T47D (cell line): ENCODE measurements at regions not wholly inside any gene's neighbourhood (a gene's known extent, or its start where the extent isn't known, plus 50 kb on each side); places are given as distances from the start of the nearest gene placed in this dataset.
A peak's percentile ranks its signal among the peaks of the same experiment; 100 is the strongest.

Source experiments
- DNase-seq, 2 experiments: peaks; one replicate each; pipeline versions ENCODE4 v3.0.0 to v3.0.0-alpha.2; 2011 to 2012; ENCODE audit warnings: low read depth in 1 of 2, low spot score in 1 of 2
- JUND ChIP-seq: IDR thresholded peaks from 2 replicates; pipeline ENCODE4 v1.6.1; 2012; ENCODE audit warnings: low read depth
- in situ Hi-C: cut with HindIII; loops from 2 replicates; pipeline ENCODE4 v1.10.0; 2016; ENCODE audit warnings: low sequenced_read_pairs, low pct_unique_long_range_greater_than_20kb

DNA sequence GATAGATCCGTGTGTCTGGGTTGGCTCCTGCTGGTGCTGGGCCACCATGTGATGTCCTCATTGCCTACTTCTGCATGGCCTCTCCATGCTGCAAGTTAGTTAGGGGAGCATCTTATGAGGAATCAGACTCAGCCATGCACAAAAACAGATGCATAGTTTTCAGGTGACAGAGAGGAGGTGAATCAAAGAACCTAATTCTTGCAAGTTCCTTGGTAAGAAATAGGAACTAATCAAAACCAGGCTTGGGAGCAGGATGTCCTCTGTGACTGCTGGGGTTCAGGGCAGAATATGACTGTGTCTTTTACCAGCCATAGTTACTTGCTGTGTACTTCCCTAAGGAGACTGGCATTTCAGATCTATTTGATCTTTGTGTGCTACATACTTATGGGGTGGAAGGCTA is 61.6 kb downstream of the C9orf152 start:
- DNase-seq = no peak
- in situ Hi-C loops = no loop called here

GRCh38 chr9:110148384-110148783 is 59.6 kb downstream of the C9orf152 start:
- DNase-seq = peak in 1 of 2 experiments; percentile 40
- in situ Hi-C loops = no loop called here
- no peak for TF ChIP-seq JUND

More for the DNA sequence above, 61.6 kb downstream of the C9orf152 start:
- TF ChIP-seq JUND = no peak

DNA sequence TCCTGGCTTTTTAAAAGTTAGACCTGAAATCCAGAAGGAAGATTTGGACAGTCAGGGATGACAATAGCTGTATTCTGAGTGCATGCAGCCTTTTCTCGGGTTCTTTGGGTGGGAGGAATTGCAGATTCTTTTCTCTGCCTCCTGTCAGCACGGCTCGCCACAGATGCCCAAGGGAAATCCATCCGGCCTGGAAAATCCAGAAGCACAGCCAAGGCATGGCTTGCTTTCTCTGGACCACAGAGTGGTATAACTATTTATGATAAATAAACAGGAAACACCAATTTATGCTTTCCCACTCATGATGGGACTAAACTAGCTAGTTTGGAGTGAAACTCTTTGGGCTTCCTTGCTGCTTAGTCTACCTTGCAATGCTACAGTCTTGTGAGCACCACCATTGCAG is 59.1 kb downstream of the C9orf152 start:
- TF ChIP-seq JUND = no peak
- DNase-seq = no peak
- in situ Hi-C loops = no loop called here
